Stimulated activated naive CD4-positive, alpha-beta T cell treated with Interleukin-2 at 50 U/mL for 16 hours (primary cell): ENCODE measurements at regions not wholly inside any gene's neighbourhood (a gene's known extent, or its start where the extent isn't known, plus 50 kb on each side); places are given as distances from the start of the nearest gene placed in this dataset.

ENCODE experiments used
- DNase-seq: peaks from one replicate; lab custom pipeline; 2025; lab: John Stamatoyannopoulos, UW

DNA sequence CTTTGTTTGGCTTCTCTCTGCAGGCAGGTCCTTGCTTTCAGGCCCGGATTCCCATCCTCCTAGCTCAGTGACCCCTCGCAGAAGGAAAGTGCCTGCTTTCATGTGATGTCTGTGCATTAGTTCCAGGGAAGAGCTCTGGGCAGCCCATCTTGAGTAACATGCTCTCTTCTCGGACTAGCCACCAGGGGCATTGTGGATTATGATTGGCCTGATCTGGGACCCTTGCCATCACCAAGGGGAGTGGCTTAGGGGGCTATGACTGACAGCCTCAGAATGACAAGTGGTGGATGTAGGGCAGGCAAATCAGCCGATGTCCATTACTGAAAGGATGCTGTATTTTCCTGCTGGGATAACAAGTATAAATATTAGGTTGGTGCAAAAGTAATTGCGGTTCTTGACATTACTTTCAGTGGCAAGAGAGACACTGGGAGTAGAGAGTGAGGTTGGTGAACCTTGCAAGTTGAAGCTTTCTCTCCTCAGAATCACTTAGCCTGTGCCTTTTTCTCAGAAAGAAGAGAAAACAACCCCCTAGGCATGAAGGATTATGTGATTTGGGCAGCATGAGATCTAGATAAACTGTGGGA, 71.5 kb upstream of the MPHOSPH6 start:
- DNase-seq: no peak

GRCh38 chr16:82240111-82240510, 70.1 kb upstream of the MPHOSPH6 start:
- no peak for DNase-seq

DNA sequence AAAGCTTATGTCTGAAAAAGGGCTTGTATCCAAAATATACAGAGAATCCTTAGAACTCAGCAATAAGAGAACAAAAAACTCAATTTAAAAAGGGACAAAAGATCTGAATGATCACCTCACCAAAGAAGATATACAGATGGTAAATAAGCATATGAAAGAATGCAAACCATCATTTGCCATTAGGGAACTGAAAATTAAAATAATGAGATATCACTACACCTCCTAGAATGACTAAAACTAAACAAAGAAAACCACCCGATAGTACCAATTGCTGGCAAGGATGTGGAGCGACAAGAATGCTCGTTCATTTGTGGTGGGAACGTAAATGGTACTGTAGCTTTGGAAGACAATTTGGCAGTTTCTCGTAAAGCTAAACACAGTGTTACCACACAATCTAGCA, 66.9 kb upstream of the MPHOSPH6 start:
- no peak for DNase-seq

GRCh38 chr16:82236415-82236814, 66.4 kb upstream of the MPHOSPH6 start:
- DNase-seq: no peak

GRCh38 chr16:82232806-82233205, 62.8 kb upstream of the MPHOSPH6 start:
- DNase-seq: no peak

DNA sequence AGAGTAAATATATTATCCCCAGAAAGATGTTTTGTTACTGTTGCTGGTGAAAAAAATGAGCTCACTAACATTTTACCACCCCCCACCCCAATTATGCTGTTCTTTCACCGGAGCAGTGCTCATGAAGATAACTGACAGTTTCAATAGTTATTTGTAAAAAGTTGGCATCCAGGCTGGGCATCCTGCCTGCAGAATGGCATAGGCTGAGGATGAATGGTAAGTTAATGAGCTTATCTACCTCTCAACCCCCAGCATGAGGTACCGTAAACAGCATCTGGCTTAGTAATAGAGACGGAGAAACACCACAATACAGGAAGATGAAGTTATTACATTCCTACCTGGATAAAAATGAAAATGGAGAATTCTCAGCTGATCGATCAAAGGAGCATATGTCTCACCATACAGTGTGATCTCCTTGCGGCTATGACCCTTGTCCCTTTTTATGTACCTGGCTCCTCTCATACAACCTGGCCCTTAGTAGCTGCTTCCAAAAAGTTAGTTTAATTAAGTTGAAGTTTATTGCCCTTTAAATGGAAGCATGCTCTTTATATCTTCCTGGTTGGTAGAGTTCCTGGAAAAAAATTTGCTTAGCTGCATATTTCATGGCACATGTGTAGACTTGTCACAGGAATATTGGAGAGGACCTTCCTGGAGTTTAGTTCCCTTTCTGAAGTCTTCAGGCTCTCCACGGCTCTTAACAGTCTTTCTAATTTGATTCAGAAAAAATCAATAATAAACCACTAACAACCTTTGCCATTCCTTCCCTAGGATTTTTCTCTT, 61.2 kb upstream of the MPHOSPH6 start:
- DNase-seq: no peak

- peak; percentile 32 for DNase-seq
These were observed 60.0 kb upstream of the MPHOSPH6 start for GRCh38 chr16:82229800-82230619.

DNA sequence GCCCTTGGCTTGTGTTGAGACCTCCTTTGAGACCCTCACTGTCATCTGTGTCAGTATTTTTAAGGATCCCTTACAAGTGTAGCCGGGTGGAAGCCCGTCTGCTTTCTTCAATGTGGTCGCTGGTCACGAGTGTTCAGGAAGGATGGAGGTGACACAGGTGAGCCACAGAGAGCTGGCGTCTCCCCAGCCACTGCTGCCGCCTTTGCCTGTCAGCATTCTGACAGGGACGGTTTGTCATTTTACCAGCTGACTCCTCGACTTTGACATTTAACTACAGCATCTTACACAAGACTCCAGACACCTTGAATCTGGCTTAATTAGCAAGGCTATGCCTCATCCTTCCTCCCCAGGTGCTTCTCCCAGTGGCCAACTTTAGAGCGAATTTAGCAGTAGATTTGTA, 56.3 kb upstream of the MPHOSPH6 start:
- DNase-seq: no peak

GRCh38 chr16:82224821-82225220, 54.8 kb upstream of the MPHOSPH6 start:
- DNase-seq: no peak

GRCh38 chr16:82220541-82220940, 50.5 kb upstream of the MPHOSPH6 start:
- DNase-seq: no peak
